Calu3 (cell line): ENCODE measurements at regions not wholly inside any gene's neighbourhood (a gene's known extent, or its start where the extent isn't known, plus 50 kb on each side); places are given as distances from the start of the nearest gene placed in this dataset.

Experiments
- BruUV-seq: library from RNA; stranded (reverse); fragments of 400-500 nt; replicated peaks from 2 replicates; lab custom pipeline; 2021; lab: Mats Ljungman, UMichigan
- CTCF ChIA-PET: fragments of 300-600 bp; sonication (Branson Sonifier 250); formaldehyde crosslinking; loops from one replicate; lab custom pipeline; 2022; ENCODE audit warnings: antibody characterized with exemption; lab: Charles Lee
- DNase-seq: peaks from one replicate; pipeline ENCODE4 v3.0.0; 2022
- H3K27ac Mint-ChIP-seq: one replicate; pipeline ENCODE4 v1.8.0; 2022; ENCODE audit warnings: mixed read lengths; ENCODE audit not compliant: unreplicated experiment
- H3K27me3 Mint-ChIP-seq: one replicate; pipeline ENCODE4 v1.8.0; 2022; ENCODE audit warnings: mixed read lengths; ENCODE audit not compliant: unreplicated experiment
- H3K36me3 Mint-ChIP-seq: one replicate; pipeline ENCODE4 v1.8.0; 2022; ENCODE audit warnings: mild to moderate bottlenecking, moderate library complexity, mixed read lengths; ENCODE audit not compliant: insufficient read depth, unreplicated experiment
- H3K4me1 Mint-ChIP-seq: one replicate; pipeline ENCODE4 v1.8.0; 2022; ENCODE audit warnings: mild to moderate bottlenecking, low read depth, mixed read lengths; ENCODE audit not compliant: unreplicated experiment
- H3K4me3 Mint-ChIP-seq: one replicate; pipeline ENCODE4 v1.8.0; 2022; ENCODE audit warnings: mild to moderate bottlenecking, low read depth, moderate library complexity, mixed read lengths; ENCODE audit not compliant: unreplicated experiment
- H3K9me3 Mint-ChIP-seq: one replicate; pipeline ENCODE4 v1.8.0; 2022; ENCODE audit warnings: low read depth, mixed read lengths; ENCODE audit not compliant: unreplicated experiment
- CTCF ChIP-seq: fragments of 200-600 bp; IDR thresholded peaks from one replicate; pipeline ENCODE4 v1.8.0; 2022; ENCODE audit warnings: antibody characterized with exemption; ENCODE audit not compliant: unreplicated experiment
- intact Hi-C: fragments of 100-400 bp; cut with micrococcal nuclease; formaldehyde crosslinking; loops from one replicate; pipeline ENCODE4 v1.10.0; 2022; ENCODE audit not compliant: unreplicated experiment

DNA sequence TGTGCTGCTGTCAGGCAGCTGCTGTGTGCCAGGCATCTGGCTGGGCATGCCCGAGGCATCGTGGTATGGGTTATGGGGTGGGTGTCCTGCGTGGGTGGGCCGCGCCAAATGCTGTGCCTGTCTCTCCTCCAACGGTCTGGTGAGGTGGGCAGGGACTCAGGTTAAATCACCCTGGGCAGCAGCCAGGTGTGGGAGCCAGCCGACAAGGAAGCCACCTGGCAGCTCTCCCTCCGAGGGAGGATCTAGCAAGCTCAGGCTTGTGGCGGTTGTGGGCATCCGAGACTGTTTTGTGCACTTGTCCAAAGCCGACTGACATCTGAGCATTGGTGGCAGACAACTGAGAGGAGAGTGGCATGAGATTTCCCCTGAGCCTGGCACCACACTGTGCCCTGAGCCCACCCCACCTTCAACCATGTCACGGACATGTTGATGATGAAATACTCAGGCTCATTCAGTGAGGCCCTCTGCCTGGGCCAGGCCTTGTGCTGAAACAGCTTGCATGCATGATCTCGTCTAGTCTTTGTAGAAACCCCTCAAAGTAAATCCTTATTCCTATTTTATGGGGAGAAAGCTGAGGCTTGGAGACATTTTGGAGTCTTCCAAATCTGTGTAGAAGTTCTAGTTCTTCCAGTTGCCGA lies 181.8 kb upstream of the MYL2 start:
- no peak overlapping the region for H3K27ac Mint-ChIP-seq
- TF ChIP-seq CTCF: no peak
- DNase-seq: no peak
- H3K9me3 Mint-ChIP-seq: no peaks in the 10 kb centered on the region
- H3K36me3 Mint-ChIP-seq: no peaks in the 10 kb centered on the region
- intact Hi-C loops: no loop called here
- no peak overlapping the region for H3K4me3 Mint-ChIP-seq
- peaks cover 80% of the 10 kb centered on the region for H3K27me3 Mint-ChIP-seq
- CTCF ChIA-PET: interaction anchor here (0.6 to 0.9 kb wide), 2 partner anchors 10 to 68 kb away, joined by 3 read pairs; no protein-coding TSS in a partner anchor
- no TSS peak for BruUV-seq
- H3K4me1 Mint-ChIP-seq: no peaks in the 10 kb centered on the region

DNA sequence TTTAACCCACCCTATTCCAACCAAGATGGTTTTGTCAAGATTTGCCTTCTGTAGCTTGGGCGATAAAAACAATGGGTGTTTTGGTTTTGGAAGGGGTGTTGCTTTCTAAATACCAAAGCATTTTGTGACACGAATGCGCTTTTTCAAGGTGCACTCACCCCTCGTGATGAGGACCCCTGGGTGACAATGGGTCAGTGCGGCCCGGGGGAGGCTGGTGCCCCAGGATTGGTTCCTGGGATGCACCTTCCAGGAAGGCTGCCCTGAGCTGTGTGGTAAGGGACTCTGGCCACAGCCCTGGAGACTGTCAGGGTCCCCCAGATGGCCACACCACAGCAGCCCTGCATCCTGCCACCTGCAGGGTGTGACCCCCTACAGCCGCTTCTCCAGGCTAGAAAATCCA lies 180.6 kb upstream of the MYL2 start:
- Mint-ChIP-seq H3K36me3 (no peaks in the 10 kb centered on the region), H3K4me3 (no peak overlapping the region), H3K4me1 (no peaks in the 10 kb centered on the region), H3K27me3 (peaks cover 85% of the 10 kb centered on the region), H3K27ac (no peak overlapping the region), H3K9me3 (no peaks in the 10 kb centered on the region)
- CTCF ChIA-PET: no interaction called here
- TF ChIP-seq CTCF: no peak
- no TSS peak for BruUV-seq
- intact Hi-C loops: no loop called here
- no peak for DNase-seq

- no peak for TF ChIP-seq CTCF
- Mint-ChIP-seq H3K4me1 (no peaks in the 10 kb centered on the region), H3K27ac (no peak overlapping the region), H3K27me3 (peaks cover 89% of the 10 kb centered on the region), H3K36me3 (no peaks in the 10 kb centered on the region), H3K9me3 (no peaks in the 10 kb centered on the region), H3K4me3 (no peak overlapping the region)
- CTCF ChIA-PET: no interaction called here
- intact Hi-C loops: no loop called here
- no peak for DNase-seq
- BruUV-seq: no TSS peak
Observed at GRCh38 chr12:111100554-111100953, 180.2 kb upstream of the MYL2 start.

GRCh38 chr12:111100003-111100402 lies 179.6 kb upstream of the MYL2 start:
- no TSS peak for BruUV-seq
- H3K36me3 Mint-ChIP-seq: no peaks in the 10 kb centered on the region
- H3K27me3 Mint-ChIP-seq: peaks cover 92% of the 10 kb centered on the region
- DNase-seq: no peak
- TF ChIP-seq CTCF: no peak
- no peak overlapping the region for H3K4me3 Mint-ChIP-seq
- intact Hi-C loops: no loop called here
- no peaks in the 10 kb centered on the region for H3K9me3 Mint-ChIP-seq
- H3K4me1 Mint-ChIP-seq: no peaks in the 10 kb centered on the region
- CTCF ChIA-PET: no interaction called here
- H3K27ac Mint-ChIP-seq: no peak overlapping the region
